IPS-NIHi7 (cell line): ENCODE measurements at regions not wholly inside any gene's neighbourhood (a gene's known extent, or its start where the extent isn't known, plus 50 kb on each side); places are given as distances from the start of the nearest gene placed in this dataset.

Source experiments
- DNase-seq: peaks from one replicate; pipeline ENCODE4 v3.0.0; 2012; ENCODE audit warnings: mixed read lengths; ENCODE audit errors: extremely low spot score

DNA sequence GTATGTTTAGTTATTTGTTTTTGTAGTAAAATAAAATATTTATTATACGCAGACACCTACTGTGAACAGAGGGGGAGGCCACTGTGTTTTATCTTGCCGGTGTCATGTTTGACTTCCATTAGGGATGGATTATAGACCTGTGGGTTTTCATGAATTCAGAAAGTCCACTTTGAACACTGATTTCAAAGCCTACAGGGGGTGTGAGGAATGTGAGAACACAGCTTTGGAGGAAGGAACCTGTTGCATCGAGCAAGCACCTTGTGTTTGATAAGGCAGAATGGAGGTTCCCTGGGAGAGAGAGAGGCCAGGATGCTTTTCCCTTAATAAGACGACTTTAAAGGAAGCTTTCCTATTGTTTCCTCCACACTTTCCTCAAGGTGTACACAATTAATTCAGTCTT, 665.0 kb upstream of the MGMT start:
- no peak for DNase-seq

DNA sequence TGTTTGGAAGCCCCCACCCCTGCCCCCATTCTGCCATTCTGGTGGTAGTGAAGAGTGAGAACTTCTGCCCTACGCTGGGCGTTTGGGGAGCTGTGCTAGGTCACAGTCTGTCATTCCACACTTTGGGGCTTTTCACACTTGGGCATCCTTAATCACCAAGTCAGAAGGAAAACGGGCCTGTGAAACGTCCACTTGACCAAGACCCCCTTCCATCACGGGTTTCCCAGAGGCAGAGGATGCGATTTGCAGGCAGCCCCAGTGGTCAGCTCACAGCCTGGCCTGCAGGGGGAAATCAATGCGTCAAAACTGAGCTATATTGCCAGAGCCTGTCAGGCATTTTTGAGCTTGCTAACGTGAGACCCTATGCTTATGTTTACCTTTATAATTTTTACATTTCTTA, 663.3 kb upstream of the MGMT start:
- no peak for DNase-seq

DNA sequence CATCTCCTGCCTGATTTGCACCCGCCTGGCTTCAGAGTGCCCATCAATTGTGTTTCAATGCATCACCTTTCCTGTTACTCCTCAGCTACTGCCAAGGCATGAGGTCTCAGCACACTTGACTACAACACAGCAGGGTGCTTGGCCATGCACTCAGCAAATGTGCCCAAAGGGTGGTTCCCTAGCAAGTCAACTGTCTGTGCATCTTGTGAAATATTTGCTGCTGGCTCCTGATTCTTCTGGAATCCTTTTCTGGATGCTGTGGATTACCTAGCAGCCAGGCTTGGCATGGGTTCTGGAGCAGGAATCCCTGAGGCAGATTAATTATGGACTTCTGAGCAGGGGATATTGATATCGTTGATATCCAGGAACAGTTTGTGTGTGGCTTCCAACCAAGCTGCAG, 662.6 kb upstream of the MGMT start:
- no peak for DNase-seq

DNA sequence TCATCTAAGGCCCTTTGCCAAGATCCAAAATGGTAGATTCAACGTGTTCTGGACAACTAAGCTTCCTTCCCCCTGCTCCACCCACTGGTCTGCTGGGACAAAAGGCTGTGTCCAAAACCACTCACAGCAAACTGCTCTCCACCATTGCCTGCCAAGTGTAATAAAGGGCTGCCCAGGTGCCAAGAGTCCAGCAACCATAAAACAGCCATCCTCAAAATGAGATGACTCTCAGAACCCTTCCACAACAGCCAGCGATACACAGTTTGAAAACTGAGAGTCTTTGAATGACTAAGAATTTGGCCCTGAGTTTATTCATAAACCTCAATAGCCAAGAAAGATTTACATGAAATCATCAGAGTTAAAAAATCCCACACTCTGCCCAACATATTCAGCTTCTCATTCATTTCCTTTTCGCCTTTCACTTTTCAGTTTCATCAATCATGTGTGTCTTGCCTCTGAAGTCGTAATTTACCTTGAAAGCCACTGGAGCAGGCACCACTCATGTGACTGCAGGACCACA, 658.1 kb upstream of the MGMT start:
- no peak for DNase-seq

DNA sequence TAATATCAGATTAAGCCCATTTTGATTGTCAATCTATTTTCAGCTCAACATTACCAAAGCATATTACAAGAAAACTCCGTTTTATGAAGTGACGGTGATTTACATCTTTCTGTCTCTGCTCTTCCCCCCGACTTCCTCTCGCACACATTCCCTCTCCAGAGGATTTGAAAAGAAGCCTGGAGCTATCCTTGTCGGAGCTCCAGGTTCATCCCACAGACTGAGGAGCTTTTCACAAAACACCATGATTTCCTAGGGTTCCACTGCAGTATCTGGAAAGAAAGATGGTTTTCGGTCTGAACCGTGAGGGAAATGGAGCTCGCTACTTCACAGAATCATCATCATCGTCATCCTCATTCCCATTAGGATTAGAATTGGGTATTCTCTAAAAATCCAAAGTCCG, 655.5 kb upstream of the MGMT start:
- no peak for DNase-seq

DNA sequence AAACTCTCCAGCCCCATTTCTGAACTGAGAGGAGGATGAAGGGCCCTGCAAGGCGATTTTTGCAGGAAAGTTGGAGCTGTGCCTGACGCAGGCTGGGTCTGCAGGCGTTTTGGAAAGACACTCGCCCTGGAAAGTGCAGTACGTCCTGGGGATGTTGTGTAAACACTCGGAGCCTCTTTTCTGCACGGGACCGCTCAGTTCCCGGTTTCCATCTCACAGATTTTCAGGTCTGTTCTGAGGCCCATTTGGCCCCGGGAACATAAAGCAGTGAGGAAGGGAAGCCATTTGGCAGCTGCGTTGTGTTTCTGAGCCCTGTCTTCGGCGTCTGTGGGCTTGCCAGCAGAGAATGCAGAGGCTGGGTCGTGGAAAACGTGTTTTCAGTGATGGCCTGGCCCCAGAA, 655.0 kb upstream of the MGMT start:
- no peak for DNase-seq

DNA sequence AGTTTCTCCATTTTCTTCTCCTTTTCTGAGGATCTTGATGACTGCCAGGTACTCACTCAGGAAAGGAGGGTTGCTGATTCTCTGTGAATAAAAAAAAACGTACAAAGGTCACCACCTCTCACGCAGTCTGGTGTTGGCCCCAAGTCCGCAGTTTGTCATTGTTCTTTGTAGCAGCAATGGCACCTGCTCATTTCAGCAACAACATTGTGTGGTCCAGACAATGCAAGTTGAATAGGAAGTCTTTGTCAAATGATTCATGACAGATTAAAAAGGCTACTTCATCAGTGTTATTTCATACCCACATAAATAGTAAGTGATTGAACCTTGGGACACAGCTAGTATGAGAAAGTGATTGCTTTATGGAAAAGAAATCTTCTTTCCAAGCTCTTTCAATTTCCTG, 653.5 kb upstream of the MGMT start:
- no peak for DNase-seq

DNA sequence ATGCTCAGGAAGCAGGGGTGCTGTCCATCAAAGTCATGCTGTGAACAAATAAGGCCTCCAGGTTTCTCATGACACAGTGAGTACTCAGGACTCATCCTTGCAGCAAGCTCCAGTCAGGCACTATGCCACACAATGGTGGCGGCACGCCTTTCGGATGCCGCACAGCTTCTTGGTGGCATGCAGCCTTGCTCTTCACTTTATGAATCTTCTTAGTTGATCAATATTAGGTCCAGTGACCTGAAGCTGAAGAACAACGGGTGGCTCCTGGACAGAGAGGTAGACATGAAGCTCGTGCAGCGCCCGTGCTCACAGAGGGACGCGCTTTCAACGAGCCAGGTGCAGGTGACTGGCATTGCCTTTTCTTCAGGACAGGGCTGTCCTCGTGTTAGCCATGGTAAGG, 653.0 kb upstream of the MGMT start:
- no peak for DNase-seq

DNA sequence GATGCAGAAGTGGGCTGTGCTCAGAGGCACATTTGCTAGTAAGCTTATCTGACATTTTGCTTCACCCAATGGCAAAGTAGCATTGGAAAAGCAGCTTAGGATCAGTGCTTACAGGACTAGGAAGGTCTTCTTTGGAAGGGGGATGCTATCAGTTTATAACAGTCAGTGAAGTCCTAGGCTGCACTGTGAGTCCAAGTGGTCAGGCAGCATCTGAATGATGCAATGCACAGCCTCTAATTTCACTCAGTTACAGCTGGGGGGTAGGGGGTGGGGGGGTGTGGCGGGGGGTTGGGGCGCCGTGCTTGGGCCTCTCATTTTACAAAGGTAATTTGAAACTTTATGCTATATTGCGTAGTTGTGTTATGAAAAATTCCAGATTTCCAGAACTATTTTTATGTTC, 652.3 kb upstream of the MGMT start:
- DNase-seq, result no peak

DNA sequence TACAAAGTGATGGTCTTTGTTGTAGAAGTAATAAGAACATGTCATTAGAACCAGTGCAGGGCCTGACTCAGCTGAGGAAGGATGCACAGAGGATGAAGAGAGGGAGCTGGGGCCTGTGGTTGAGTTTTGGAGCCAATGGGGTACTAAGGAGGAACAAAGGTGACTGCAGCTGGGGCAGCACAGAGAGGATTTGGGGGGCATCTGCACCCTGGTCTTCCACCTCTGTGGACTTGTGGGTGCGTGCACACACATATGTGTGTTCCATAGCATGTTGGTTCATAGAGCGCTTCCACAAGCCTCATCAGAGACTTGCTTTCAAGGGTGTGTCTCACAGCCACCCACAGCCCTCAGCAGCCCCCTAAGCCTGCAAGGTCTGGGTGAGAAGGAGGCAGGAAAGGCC, 650.3 kb upstream of the MGMT start:
- no peak for DNase-seq

DNA sequence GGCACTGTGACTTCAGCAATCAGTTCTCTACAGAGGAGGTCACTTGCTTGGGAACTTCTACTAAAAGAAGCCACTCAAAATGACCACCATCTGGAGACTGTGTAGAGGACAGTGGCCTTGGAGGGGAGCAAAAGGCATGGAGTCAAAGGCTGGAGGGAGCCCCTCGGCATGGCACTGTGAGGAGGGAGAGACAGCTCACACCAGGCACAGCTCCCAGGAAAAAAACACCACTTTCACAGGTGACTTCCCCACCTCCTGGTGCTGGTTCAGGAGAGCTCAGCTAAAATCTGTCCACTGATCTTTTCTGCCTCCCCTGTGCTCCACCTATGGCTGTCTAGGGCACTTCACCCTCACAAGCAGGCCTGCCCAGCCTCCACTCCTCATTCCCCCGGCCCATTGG, 649.4 kb upstream of the MGMT start:
- DNase-seq, result no peak

DNA sequence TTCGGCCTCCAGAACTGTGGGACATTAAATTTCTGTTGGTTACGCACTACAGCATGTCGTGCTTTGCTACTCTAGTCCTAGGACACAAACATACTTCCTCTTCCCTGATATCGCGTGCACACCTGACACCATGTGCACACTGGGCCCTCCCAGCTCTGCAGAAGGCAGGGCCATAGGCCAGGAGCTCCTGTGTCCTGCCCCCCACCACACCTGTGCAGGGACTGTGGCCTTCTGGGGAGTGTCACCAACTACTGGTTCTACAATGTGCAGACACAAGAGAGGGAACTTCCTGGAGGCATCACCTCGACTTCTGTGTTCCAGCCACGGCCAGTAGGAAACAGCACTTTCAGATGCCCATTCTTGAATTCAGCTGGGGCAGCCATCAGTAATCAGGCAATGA, 646.4 kb upstream of the MGMT start:
- DNase-seq, result no peak

DNA sequence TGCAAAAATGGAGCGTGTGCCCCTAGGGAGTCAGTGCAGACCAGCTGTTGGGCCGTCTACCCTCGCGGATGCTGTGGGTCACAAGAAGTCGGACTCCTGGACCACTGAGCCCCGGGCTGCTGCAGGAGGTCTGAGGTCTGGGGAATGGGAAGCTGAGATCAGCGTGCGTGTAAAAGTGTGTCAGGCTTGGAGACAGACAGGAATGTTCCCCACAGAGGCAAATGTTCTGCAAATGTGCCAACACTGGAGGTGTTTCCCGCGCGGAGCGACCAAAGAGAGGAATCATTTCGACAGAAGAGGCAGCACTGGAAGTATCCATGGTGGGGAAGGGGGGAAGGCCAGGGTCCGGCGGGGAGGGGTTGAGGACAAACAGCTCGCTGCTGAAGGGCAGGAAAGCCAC, 643.8 kb upstream of the MGMT start:
- DNase-seq, result no peak

DNA sequence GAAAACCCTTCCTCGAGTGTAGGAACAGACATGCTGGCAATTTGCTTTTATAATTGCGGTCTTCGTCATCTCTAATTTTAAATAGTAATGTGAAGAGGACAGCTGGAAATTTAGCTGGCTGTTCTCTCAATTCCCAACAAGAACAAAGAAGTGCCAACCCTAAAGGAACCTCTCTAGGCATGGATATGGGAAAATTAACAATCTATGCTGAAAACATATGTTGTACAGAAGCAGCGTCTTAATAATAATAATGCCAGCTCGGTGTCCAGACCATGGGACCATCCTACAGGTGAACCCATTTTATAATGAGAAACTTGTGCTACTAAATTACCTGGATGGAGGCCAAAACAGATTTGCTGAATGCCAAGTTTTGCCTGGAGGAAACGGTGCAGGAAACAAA, 641.4 kb upstream of the MGMT start:
- no peak for DNase-seq

DNA sequence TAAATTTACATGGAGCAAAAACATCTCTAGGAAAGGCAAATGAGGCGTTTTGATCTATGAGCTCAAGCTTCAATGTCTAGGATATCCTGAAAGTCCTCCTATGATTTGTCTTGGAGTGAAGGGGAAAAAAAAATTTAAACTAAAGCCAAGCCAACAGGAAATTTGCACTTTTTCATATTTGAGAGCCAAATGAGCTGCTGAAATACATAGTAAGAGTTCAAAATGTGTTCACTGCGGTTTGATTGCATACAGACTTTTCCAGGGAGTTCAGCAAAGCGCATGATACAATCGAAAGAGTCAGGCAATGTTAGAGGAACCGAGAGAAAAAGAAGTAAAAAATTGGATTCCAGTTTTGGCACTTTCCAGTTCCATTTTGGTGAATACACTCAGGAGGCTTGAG, 633.4 kb upstream of the MGMT start:
- no peak for DNase-seq

DNA sequence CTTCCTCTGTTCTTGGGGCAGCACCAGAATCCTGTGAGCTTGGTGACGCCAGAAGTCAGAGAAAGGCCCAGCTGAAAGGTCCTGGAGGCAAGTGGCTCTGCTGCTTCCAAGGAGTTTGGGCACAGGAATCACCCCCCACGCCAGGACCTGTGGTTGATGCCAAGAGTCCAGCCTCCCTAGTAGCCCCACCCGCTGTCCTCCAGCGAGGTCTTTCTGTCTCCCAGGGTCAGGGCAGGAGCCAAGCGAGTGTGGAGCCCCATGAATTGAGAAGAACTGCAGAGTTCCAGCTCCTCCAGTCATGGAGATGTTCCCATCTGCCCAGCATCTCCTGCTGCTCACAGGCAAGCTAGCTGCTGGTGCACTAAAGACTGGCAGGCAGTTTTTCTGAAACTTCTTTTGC, 631.7 kb upstream of the MGMT start:
- no peak for DNase-seq

DNA sequence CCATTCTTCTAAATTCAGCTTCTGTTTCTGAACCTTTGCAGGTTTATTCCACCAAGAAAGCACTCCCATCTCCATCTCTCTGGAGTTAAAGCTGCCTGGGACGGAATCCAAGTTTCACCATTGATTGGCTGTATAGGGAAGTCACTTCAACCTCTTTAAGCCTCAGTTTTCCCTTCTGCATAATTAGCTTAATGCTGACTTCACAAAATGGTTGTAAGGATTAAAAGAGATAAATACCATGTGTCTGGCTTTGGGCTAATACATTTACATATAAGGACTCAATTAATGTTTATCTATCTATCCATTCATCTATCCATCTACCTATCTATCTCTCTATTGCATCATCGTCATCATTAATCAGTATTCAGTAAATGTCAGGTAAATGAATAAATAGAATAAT, 629.6 kb upstream of the MGMT start:
- DNase-seq, result no peak

DNA sequence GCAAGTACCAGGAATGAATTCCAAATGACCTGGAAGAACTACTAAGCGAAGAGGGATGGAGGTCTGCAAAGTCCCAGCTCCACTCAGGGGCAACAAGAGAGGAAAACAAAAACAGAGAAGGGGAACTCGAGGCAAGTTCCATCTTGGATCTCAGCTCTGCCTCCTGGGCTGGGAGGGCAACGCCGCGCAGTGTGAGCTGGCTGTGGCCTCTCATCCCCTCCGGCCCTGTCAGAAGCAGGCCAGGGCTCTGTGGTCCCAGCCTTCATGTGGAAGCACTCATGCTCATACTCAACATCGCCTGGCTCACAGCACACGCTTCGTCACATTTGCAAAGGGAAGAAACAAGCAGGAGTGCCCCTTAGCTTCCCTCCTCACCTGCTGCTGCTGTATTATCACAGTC, 627.9 kb upstream of the MGMT start:
- DNase-seq, result no peak

DNA sequence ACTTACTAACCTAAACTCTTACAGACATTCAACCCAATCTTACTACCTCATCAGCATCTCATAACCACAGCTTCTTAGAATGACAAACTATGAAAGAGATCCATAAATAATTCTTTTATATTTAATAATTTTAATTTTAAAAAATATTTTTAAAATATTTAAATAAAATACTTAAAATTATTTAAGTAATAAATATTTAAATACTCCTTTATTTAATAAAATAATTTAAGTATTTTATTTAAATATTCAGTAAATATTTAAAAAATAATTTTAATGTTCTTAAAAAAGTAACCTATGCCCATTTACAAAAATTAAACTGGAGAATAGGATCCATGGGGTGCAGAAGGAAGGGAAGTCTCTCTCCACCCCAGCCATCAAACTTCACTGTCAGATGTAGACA, 627.3 kb upstream of the MGMT start:
- no peak for DNase-seq

DNA sequence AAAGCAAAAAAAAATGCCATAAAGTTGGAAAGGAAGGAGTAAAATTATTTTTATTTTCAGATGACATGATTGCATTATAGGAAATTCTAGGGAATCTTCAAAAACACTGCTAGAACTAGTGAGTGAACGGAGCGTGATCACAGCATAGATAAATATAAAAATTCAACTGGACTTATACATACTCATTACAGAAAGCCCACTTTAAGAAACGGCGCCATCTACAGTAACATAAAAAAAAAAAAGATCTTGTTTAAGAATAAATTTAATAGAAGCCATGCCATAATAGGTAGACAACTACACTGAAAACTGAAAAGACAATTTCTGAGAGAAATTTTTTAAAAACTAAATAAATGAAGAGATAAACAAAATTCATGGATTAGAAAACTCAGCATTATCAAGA, 623.1 kb upstream of the MGMT start:
- no peak for DNase-seq

DNA sequence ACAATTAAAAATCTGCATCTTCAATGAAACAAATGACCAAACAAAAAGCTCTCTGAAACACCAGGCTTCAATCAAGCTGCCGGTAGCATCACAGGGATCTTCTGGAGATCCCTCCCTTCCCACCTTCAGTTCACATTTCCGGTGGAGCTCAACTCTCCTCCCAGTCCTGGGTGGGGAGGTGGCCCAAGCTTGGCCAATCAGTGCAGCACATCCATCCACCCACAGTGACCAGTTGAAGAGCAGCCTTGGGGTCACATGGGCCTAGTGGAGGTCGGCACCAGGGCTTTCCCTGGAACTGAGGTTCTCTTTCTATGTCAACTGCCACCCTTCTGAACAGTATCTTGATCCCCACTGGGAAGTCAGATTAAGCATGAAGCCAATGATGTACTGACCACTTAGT, 620.1 kb upstream of the MGMT start:
- no peak for DNase-seq

DNA sequence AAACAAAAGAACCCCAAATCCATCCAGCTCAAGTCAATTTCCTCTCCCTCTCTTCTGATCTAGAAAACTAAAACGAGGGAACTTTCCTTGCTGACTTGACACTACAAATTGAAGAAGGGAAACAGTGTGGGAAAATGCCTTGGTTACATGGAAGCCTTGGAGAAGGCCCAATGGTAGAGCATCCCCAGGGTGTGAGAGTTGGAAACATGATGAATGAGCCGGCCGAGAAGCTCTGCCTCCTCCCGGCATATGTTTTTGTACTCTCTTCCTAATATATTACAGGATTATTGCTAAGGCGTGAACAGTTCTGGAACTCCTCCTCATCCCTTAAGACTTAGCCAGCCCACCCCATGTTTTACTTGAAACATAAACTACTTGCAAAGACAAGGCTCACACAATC, 618.2 kb upstream of the MGMT start:
- no peak for DNase-seq

DNA sequence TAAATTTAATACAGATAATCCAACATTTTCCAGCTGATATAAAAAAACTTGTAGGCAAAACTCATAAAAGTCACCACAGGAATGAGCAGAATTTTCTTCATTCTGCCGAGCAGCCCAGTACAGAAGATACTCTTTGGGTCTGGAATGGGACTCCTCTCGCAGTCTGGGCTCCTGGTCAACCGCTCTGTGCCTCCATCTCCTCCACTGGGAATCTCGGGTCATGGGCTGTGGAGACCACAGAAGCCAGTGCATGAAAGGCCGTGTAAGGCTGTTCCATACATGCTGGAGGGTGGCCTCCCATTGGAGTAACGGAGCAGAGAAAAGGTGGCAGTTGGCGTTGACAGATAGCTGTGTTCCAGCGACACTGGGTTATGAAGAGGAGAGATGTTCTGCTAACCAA, 616.4 kb upstream of the MGMT start:
- no peak for DNase-seq

DNA sequence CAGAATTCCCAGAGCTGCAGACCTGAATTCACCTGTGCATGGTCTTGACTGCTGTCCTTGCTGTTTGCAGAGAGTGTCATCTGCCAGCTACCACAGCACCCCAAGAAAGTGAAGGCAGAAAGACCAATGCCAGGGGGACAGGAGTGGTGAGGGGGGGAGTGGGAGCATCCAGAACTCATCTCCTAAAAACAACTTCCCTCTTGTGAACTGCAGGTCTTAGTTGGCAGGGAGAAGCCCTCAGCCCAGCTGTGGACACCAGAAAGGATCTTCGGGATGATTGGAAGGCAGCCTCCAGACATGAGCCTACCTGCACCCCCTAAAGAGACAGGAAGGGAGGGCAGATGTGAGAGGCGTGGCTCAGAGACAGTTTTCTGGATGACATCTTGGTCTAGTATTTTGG, 615.8 kb upstream of the MGMT start:
- DNase-seq, result no peak

DNA sequence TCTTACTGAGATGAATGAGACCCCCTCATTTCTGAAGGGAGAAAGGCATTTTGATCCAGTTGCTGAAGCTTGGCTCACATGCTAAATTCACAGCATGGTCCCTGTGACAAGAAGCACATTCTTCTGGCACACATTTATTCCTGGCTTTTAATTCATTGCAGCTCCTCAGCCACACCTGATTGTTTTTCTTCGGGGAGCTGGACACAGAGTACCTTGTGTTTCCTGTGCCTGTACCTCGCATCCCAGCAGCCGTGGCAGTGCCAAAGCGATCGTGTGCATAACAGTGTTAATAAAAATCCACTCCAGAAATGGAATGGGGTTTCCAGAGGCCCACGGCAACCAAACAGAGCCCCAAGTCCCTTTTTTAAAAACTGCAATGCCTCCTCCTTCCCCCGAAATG, 615.3 kb upstream of the MGMT start:
- DNase-seq, result no peak
